K562 (cell line): ENCODE measurements at regions not wholly inside any gene's neighbourhood (a gene's known extent, or its start where the extent isn't known, plus 50 kb on each side); places are given as distances from the start of the nearest gene placed in this dataset.

ENCODE experiments used
- ATAC-seq: fragments of 200-7000 bp; cut with Tn5 transposase; 3 replicates; pipeline ENCODE4 v1.9.1; 2020; ENCODE audit warnings: moderate library complexity
- BruUV-seq: library from RNA; stranded (reverse); fragments of 400-500 nt; replicated peaks from 2 replicates; lab custom pipeline; 2021; lab: Mats Ljungman, UMichigan
- CTCF ChIA-PET: fragments of 300-600 bp; formaldehyde crosslinking; extraction: SDS; loops from one replicate; lab custom pipeline; 2021; ENCODE audit warnings: low intra/inter-chr PET ratio; lab: Yijun Ruan, JAX
- POLR2A ChIA-PET: fragments of 300-600, 350-650 bp; sonication (Branson Sonifier 250); formaldehyde crosslinking; extraction: SDS; loops from one replicate; lab custom pipeline; 2021; ENCODE audit warnings: antibody characterized with exemption, inconsistent platforms; lab: Yijun Ruan, JAX
- DNase-seq, 4 experiments: peaks; one replicate each; pipeline versions ENCODE4 v3.0.0 to v3.0.0-alpha.2; 2011 to 2018; ENCODE audit warnings: low spot score in 3 of 4, mixed read lengths in 3 of 4; ENCODE audit errors: extremely low read depth in 1 of 4
- FAIRE-seq: peaks from 2 replicates; lab custom pipeline; 2011; peaks lifted over from hg19 to GRCh38; lab: Jason Lieb, UNC
- H2AFZ ChIP-seq: 2 replicates; pipeline ENCODE4 v1.6.0; 2011; ENCODE audit warnings: low read depth, low read length, control low read depth, inconsistent platforms
- H3K27ac ChIP-seq: fragments of 200-600 bp; 3 replicates; pipeline ENCODE4 v1.8.0; 2011; ENCODE audit warnings: low read depth, mild to moderate bottlenecking, control low read depth, inconsistent platforms, low read length, moderate library complexity, mixed read lengths; ENCODE audit errors: extremely low read depth
- H3K27me3 ChIP-seq, 2 experiments: fragments of 300-600 bp in 1 of 2; 2 replicates in 1 of 2; 3 replicates in 1 of 2; pipeline versions ENCODE4 v1.6.0 to v1.8.0; 2011; ENCODE audit warnings: inconsistent platforms in 2 of 2, low read length in 2 of 2, mild to moderate bottlenecking in 1 of 2, mixed read lengths in 1 of 2, moderate library complexity in 1 of 2; ENCODE audit not compliant: control insufficient read depth in 2 of 2, insufficient read depth in 2 of 2
- H3K36me3 ChIP-seq: fragments of 300-600 bp; 3 replicates; pipeline ENCODE4 v1.8.0; 2011; ENCODE audit warnings: mild to moderate bottlenecking, low read length, inconsistent platforms; ENCODE audit not compliant: control insufficient read depth, insufficient read depth
- H3K4me1 ChIP-seq, 2 experiments: fragments of 200-600 bp in 1 of 2; replicated peaks in 1 of 2; 2 replicates in 1 of 2; 3 replicates in 1 of 2; pipeline versions ENCODE4 v1.5.1 to v1.8.0; 2011; ENCODE audit warnings: inconsistent platforms in 2 of 2, low read length in 2 of 2, mild to moderate bottlenecking in 1 of 2, mixed read lengths in 1 of 2, moderate library complexity in 1 of 2; ENCODE audit not compliant: control insufficient read depth in 2 of 2, insufficient read depth in 2 of 2
- H3K4me2 ChIP-seq: 2 replicates; pipeline ENCODE4 v1.6.1; 2011; ENCODE audit warnings: low read length, control low read depth, inconsistent platforms, mixed read lengths; ENCODE audit not compliant: insufficient read depth
- H3K4me3 ChIP-seq: fragments of 200-600 bp; sonication (generic), shearing (Covaris generic); 2 replicates; pipeline ENCODE4 v1.5.1; 2016; ENCODE audit warnings: control low read depth, inconsistent platforms
- H3K79me2 ChIP-seq: fragments of 200-600 bp; 3 replicates; pipeline ENCODE4 v1.8.0; 2011; ENCODE audit warnings: low read length, inconsistent platforms; ENCODE audit not compliant: control insufficient read depth, insufficient read depth
- H3K9ac ChIP-seq, 2 experiments: 2 replicates each; pipeline versions ENCODE4 v1.6.0 to v1.6.1; 2011; ENCODE audit warnings: low read depth in 2 of 2, low read length in 2 of 2, control low read depth in 1 of 2, inconsistent platforms in 1 of 2, mild to moderate bottlenecking in 1 of 2, mixed read lengths in 1 of 2; ENCODE audit not compliant: insufficient read depth in 1 of 2
- H3K9me1 ChIP-seq: one replicate; pipeline ENCODE4 v1.6.0; 2011; ENCODE audit warnings: inconsistent platforms, mild to moderate bottlenecking, low read length, moderate library complexity; ENCODE audit not compliant: control insufficient read depth, insufficient read depth
- H3K9me3 ChIP-seq: replicated peaks from 2 replicates; pipeline ENCODE4 v1.5.1; 2011; ENCODE audit warnings: low read depth, low read length, inconsistent platforms; ENCODE audit not compliant: control insufficient read depth, insufficient read depth
- H4K20me1 ChIP-seq: replicated peaks from 2 replicates; pipeline ENCODE4 v1.6.1; 2011; ENCODE audit warnings: low read length, inconsistent platforms, mixed read lengths; ENCODE audit not compliant: control insufficient read depth, insufficient read depth
- FOXA1 ChIP-seq: fragments of 450-650 bp; IDR thresholded peaks from 2 replicates; pipeline ENCODE4 v1.6.1; 2016; ENCODE audit warnings: mild to moderate bottlenecking, borderline replicate concordance
- KAT8 ChIP-seq: fragments of 450-650 bp; IDR thresholded peaks from 2 replicates; pipeline ENCODE4 v1.6.1; 2016; ENCODE audit warnings: low read depth, mild to moderate bottlenecking
- MCM7 ChIP-seq, 2 experiments: fragments of 450-650 bp; IDR thresholded peaks; 2 replicates each; pipeline ENCODE4 v1.6.1; 2016 to 2018
- MYC ChIP-seq, 2 experiments: fragments of 250-450 bp in 1 of 2; sonication (Bioruptor Pico) in 1 of 2; IDR thresholded peaks; 2 replicates each; pipeline versions ENCODE4 v1.5.1 to v1.6.1; 2012 to 2021; ENCODE audit warnings: low read depth in 2 of 2, borderline replicate concordance in 1 of 2, improper control_type of control experiment in 1 of 2, low read length in 1 of 2, mild to moderate bottlenecking in 1 of 2, moderate library complexity in 1 of 2
- POLR3G ChIP-seq: IDR thresholded peaks from 2 replicates; pipeline ENCODE4 v1.6.1; 2011; ENCODE audit not compliant: insufficient read length, insufficient replicate concordance; ENCODE audit errors: extremely low read depth
- RBM15 ChIP-seq: fragments of 200-400 bp; formaldehyde crosslinking; IDR thresholded peaks from 2 replicates; pipeline ENCODE4 v1.6.1; 2018; ENCODE audit warnings: mild to moderate bottlenecking, low read length, moderate library complexity; ENCODE audit not compliant: insufficient read depth
- RFX5 ChIP-seq: IDR thresholded peaks from 2 replicates; pipeline ENCODE4 v1.6.1; 2011; ENCODE audit warnings: low read depth, mild to moderate bottlenecking, improper control_type of control experiment, low read length
- ZC3H11A ChIP-seq: IDR thresholded peaks from 2 replicates; pipeline ENCODE4 v1.6.1; 2012; ENCODE audit warnings: low read depth, low read length, improper control_type of control experiment
- ZNF3 ChIP-seq: fragments of 250-450 bp; sonication (Bioruptor Pico); IDR thresholded peaks from 2 replicates; pipeline ENCODE4 v1.5.0; 2021; ENCODE audit warnings: mild to moderate bottlenecking, moderate library complexity
- ZNF696 ChIP-seq: fragments of 250-450 bp; sonication (Bioruptor Pico); conservative IDR thresholded peaks from 2 replicates; pipeline ENCODE4 v1.4.0; 2020; ENCODE audit warnings: mild to moderate bottlenecking, moderate library complexity
- WGBS: fragments of 100-300 bp; shearing (Covaris generic); methylation state at CpG from one replicate; pipeline ENCODE4 v1.1.6; 2016; ENCODE audit warnings: low coverage, mixed read lengths; ENCODE audit not compliant: insufficient coverage; ENCODE audit errors: missing lambda C conversion rate; 5-methylcytosine and 5-hydroxymethylcytosine counted together
- in situ Hi-C: fragments of 300-500 bp; cut with MboI; formaldehyde crosslinking; loops from 4 replicates; pipeline ENCODE4 v1.15.0; 2018; ENCODE audit warnings: inconsistent platforms, mixed read lengths
- intact Hi-C: fragments of 100-400 bp; cut with micrococcal nuclease; formaldehyde crosslinking; loops from 2 replicates; pipeline ENCODE4 v1.14.2; 2022
- TF ChIP-seq, protein P1 (sequence below): fragments of 250-450 bp; sonication (Bioruptor Pico); IDR thresholded peaks from 2 replicates; pipeline ENCODE4 v1.6.1; 2021; ENCODE audit warnings: mild to moderate bottlenecking
- TF ChIP-seq, protein P2 (sequence below), 2 experiments: IDR thresholded peaks; 2 replicates each; pipeline ENCODE4 v1.6.1; 2011; ENCODE audit warnings: borderline replicate concordance in 1 of 2, control low read depth in 1 of 2, low read depth in 1 of 2, low read length in 1 of 2, mild to moderate bottlenecking in 1 of 2, mixed read lengths in 1 of 2, moderate library complexity in 1 of 2; ENCODE audit not compliant: insufficient read depth in 1 of 2, insufficient read length in 1 of 2, poor library complexity in 1 of 2, severe bottlenecking in 1 of 2; ENCODE audit errors: extremely low read depth in 1 of 2
- TF ChIP-seq, protein P3 (sequence below): fragments of 200-800 bp; sonication (Bioruptor generic); IDR thresholded peaks from 2 replicates; pipeline ENCODE4 v1.6.1; 2016; ENCODE audit warnings: missing genetic modification characterization, missing compliant biosample characterization

DNA sequence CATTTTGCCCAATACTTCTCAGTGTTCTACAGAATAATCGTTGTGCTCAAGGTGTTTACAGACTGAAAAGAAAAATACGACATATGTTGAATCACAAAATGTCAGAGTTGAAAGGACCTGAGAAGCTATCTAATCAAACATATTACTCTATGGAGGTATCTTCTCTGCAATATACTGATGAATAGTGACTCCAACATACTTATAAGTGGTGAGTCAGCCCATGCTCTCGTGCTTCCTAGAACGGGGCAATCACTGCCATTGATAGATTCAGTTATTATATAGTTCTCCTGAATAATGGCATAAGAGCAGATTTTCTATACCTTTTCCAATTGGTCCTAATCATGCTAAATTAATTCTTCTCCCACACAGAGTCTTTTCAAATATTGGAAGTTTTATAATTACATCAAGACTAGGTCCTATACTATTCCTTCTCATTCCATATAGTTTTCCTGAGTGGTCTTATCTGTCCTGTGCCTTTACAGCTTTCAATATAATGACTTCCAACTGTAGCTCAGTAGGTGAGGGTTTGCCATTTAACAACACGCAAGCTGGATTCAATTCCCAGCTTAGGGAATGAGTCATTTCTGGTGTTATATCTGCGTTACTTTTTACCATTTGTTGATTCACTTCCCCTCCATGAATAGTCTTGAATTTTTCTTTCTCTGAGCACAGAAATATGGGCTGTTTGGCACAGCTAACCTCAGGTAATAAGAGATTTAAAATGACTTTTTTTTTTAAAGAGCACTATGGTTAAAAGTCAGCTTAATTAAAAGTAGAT, 81.1 kb downstream of the PLK2 start:
- Histone ChIP-seq H3K4me2 (no peak overlapping the region), H3K27ac (no peak overlapping the region), H3K9me3 (no peaks in the 10 kb centered on the region), H3K4me3 (no peak overlapping the region), H4K20me1 (no peaks in the 10 kb centered on the region), H3K79me2 (no peaks in the 10 kb centered on the region), H3K9me1 (no peaks in the 10 kb centered on the region), H3K9ac (no peak overlapping the region), H3K36me3 (no peaks in the 10 kb centered on the region), H3K4me1 (no peaks in the 10 kb centered on the region), H3K27me3 (no peaks in the 10 kb centered on the region), H2AFZ (no peak overlapping the region)
- DNase-seq = no peak
- ChIA-PET CTCF (no interaction called here), POLR2A (no interaction called here)
- intact Hi-C loops (no loop called here), in situ Hi-C loops (no loop called here)
- FAIRE-seq = no peak
- 11% methylated on average over 6 of the region's 6 CpGs for WGBS
- no peak for ATAC-seq
- BruUV-seq = no TSS peak
- TF ChIP-seq RFX5 = no peak
- TF ChIP-seq MCM7 (IDR thresholded peaks at IDR 0.05) = no peak
- no peak for TF ChIP-seq MYC (IDR thresholded peaks at IDR 0.05; ENCODE audit: low read depth, low read length)
- no peak for TF ChIP-seq MYC (CRISPR knock-in tag; IDR thresholded peaks at IDR 0.05; ENCODE audit: borderline replicate concordance, low read depth)
- no peak for TF ChIP-seq ZNF696 (CRISPR knock-in tag)
- TF ChIP-seq, protein P1, sequence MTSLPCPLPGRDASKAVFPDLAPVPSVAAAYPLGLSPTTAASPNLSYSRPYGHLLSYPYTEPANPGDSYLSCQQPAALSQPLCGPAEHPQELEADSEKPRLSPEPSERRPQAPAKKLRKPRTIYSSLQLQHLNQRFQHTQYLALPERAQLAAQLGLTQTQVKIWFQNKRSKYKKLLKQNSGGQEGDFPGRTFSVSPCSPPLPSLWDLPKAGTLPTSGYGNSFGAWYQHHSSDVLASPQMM (CRISPR knock-in tag) = no peak
- TF ChIP-seq, protein P2, sequence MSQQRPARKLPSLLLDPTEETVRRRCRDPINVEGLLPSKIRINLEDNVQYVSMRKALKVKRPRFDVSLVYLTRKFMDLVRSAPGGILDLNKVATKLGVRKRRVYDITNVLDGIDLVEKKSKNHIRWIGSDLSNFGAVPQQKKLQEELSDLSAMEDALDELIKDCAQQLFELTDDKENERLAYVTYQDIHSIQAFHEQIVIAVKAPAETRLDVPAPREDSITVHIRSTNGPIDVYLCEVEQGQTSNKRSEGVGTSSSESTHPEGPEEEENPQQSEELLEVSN (IDR thresholded peaks at IDR 0.05; ENCODE audit: borderline replicate concordance in 1 of 2, extremely low read depth in 1 of 2, insufficient read depth in 1 of 2, insufficient read length in 1 of 2, low read depth in 1 of 2, low read length in 1 of 2, poor library complexity in 1 of 2, severe bottlenecking in 1 of 2) = no peak
- no peak for TF ChIP-seq KAT8
- no peak for TF ChIP-seq ZNF3 (CRISPR knock-in tag)
- TF ChIP-seq POLR3G = no peak
- TF ChIP-seq, protein P3, sequence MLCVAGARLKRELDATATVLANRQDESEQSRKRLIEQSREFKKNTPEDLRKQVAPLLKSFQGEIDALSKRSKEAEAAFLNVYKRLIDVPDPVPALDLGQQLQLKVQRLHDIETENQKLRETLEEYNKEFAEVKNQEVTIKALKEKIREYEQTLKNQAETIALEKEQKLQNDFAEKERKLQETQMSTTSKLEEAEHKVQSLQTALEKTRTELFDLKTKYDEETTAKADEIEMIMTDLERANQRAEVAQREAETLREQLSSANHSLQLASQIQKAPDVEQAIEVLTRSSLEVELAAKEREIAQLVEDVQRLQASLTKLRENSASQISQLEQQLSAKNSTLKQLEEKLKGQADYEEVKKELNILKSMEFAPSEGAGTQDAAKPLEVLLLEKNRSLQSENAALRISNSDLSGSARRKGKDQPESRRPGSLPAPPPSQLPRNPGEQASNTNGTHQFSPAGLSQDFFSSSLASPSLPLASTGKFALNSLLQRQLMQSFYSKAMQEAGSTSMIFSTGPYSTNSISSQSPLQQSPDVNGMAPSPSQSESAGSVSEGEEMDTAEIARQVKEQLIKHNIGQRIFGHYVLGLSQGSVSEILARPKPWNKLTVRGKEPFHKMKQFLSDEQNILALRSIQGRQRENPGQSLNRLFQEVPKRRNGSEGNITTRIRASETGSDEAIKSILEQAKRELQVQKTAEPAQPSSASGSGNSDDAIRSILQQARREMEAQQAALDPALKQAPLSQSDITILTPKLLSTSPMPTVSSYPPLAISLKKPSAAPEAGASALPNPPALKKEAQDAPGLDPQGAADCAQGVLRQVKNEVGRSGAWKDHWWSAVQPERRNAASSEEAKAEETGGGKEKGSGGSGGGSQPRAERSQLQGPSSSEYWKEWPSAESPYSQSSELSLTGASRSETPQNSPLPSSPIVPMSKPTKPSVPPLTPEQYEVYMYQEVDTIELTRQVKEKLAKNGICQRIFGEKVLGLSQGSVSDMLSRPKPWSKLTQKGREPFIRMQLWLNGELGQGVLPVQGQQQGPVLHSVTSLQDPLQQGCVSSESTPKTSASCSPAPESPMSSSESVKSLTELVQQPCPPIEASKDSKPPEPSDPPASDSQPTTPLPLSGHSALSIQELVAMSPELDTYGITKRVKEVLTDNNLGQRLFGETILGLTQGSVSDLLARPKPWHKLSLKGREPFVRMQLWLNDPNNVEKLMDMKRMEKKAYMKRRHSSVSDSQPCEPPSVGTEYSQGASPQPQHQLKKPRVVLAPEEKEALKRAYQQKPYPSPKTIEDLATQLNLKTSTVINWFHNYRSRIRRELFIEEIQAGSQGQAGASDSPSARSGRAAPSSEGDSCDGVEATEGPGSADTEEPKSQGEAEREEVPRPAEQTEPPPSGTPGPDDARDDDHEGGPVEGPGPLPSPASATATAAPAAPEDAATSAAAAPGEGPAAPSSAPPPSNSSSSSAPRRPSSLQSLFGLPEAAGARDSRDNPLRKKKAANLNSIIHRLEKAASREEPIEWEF = no peak
- TF ChIP-seq FOXA1 = no peak
- no peak for TF ChIP-seq RBM15
- TF ChIP-seq ZC3H11A = no peak
